NCI-H1417 (cell line): ENCODE measurements at regions not wholly inside any gene's neighbourhood (a gene's known extent, or its start where the extent isn't known, plus 50 kb on each side); places are given as distances from the start of the nearest gene placed in this dataset.

Source experiments
- DNase-seq, 3 experiments: peaks; one replicate each; lab custom pipeline; 2025; lab: John Stamatoyannopoulos, UW

GRCh38 chr4:144202081-144202480, 61.6 kb upstream of the GYPA start:
- DNase-seq, result no peak

- DNase-seq, result no peak
Measured at GRCh38 chr4:144203155-144203554, 62.6 kb upstream of the GYPA start.

GRCh38 chr4:144204431-144204830, 63.9 kb upstream of the GYPA start:
- no peak for DNase-seq

- DNase-seq, result no peak
Measured at GRCh38 chr4:144206711-144207110, 66.2 kb upstream of the GYPA start.

- no peak for DNase-seq
Measured at GRCh38 chr4:144208074-144208473, 67.6 kb upstream of the GYPA start.

GRCh38 chr4:144209491-144209890, 69.0 kb upstream of the GYPA start:
- DNase-seq, result no peak

- no peak for DNase-seq
Measured at GRCh38 chr4:144213371-144213770, 72.9 kb upstream of the GYPA start.

GRCh38 chr4:144223149-144223548, 82.6 kb upstream of the GYPA start:
- DNase-seq, result no peak

- DNase-seq, result no peak
Measured at GRCh38 chr4:144223661-144224060, 83.1 kb upstream of the GYPA start.

- DNase-seq, result no peak
Measured at GRCh38 chr4:144259285-144259684, 118.8 kb upstream of the GYPA start.

- peak in 1 of 3 experiments; percentile 24 for DNase-seq
Measured at GRCh38 chr4:144267084-144267483, 126.6 kb upstream of the GYPA start.

- no peak for DNase-seq
Measured at GRCh38 chr4:144280688-144281087, 140.2 kb upstream of the GYPA start.

- DNase-seq, result no peak
Measured at GRCh38 chr4:144283526-144283925, 143.0 kb upstream of the GYPA start.

GRCh38 chr4:144284026-144284425, 143.5 kb upstream of the GYPA start:
- DNase-seq, result no peak

- DNase-seq, result no peak
Measured at GRCh38 chr4:144288011-144288903, 147.7 kb upstream of the GYPA start.

GRCh38 chr4:144289667-144290428, 149.3 kb upstream of the GYPA start:
- no peak for DNase-seq

GRCh38 chr4:144291164-144291563, 150.6 kb upstream of the GYPA start:
- no peak for DNase-seq

- no peak for DNase-seq
Measured at GRCh38 chr4:144294211-144294610, 153.7 kb upstream of the GYPA start.

GRCh38 chr4:144295286-144295995, 154.9 kb upstream of the GYPA start:
- no peak for DNase-seq

GRCh38 chr4:144296941-144297340, 156.4 kb upstream of the GYPA start:
- no peak for DNase-seq

- no peak for DNase-seq
Measured at GRCh38 chr4:144298519-144298918, 158.0 kb upstream of the GYPA start.

- peak in 1 of 3 experiments; percentile 50 for DNase-seq
Measured at GRCh38 chr4:144300616-144301015, 160.1 kb upstream of the GYPA start.
